Esophagus muscularis mucosa (tissue), 4 donors: ENCODE measurements at regions not wholly inside any gene's neighbourhood (a gene's known extent, or its start where the extent isn't known, plus 50 kb on each side); places are given as distances from the start of the nearest gene placed in this dataset.

Source experiments
- DNase-seq: peaks from one replicate; pipeline ENCODE4 v3.0.0-alpha.2; 2017; ENCODE audit errors: extremely low spot score
- H3K27ac ChIP-seq, 4 donors: fragments of 200-600 bp; sonication (generic); replicated peaks in 1 of 4; 1 replicate in 3 of 4; 2 replicates in 1 of 4; pipeline ENCODE4 v1.5.1; 2016 to 2019; ENCODE audit warnings: mild to moderate bottlenecking in 1 of 4
- H3K27me3 ChIP-seq, 4 donors: fragments of 200-600 bp; sonication (generic); one replicate each; pipeline versions ENCODE4 v1.5.1 to v1.6.0; 2016 to 2019
- H3K36me3 ChIP-seq, 4 donors: fragments of 200-600 bp; sonication (generic); one replicate each; pipeline ENCODE4 v1.5.1; 2016 to 2019
- H3K4me1 ChIP-seq, 4 donors: fragments of 200-600 bp; sonication (generic); one replicate each; pipeline ENCODE4 v1.5.1; 2016 to 2019
- H3K4me3 ChIP-seq, 4 donors: fragments of 200-600 bp; sonication (generic); 1 replicate in 2 of 4; 2 replicates in 2 of 4; pipeline ENCODE4 v1.5.1; 2016 to 2019; ENCODE audit warnings: mild to moderate bottlenecking in 4 of 4, moderate library complexity in 1 of 4
- H3K9me3 ChIP-seq, 4 donors: fragments of 200-600 bp; sonication (generic); 1 replicate in 3 of 4; 2 replicates in 1 of 4; pipeline ENCODE4 v1.5.1; 2016 to 2019
- EP300 ChIP-seq: sonication (generic); formaldehyde crosslinking; IDR thresholded peaks from one replicate; pipeline ENCODE4 v1.6.1; 2017; ENCODE audit warnings: antibody characterized with exemption
- POLR2A ChIP-seq: fragments of 450-650 bp; IDR thresholded peaks from one replicate; pipeline ENCODE4 v1.6.1; 2017; ENCODE audit warnings: antibody characterized with exemption, moderate library complexity, mild to moderate bottlenecking, low read depth
- POLR2AphosphoS5 ChIP-seq, 2 donors: sonication (generic); formaldehyde crosslinking; IDR thresholded peaks; one replicate each; pipeline ENCODE4 v1.6.1; 2017; ENCODE audit warnings: antibody characterized with exemption in 2 of 2
- WGBS: methylation state at CpG from one replicate; pipeline ENCODE4 v1.1.5; 2018; 5-methylcytosine and 5-hydroxymethylcytosine counted together
- intact Hi-C: fragments of 100-400 bp; cut with DNase I; formaldehyde crosslinking; loops from one replicate; pipeline ENCODE4 v1.15.1; 2023
- TF ChIP-seq, protein P1 (sequence below), 3 experiments: fragments of 200-600 bp in 2 of 3; fragments of 450-650 bp in 1 of 3; sonication (generic) in 2 of 3; IDR thresholded peaks; one replicate each; pipeline ENCODE4 v1.5.1; 2017 to 2019; ENCODE audit warnings: antibody characterized with exemption in 3 of 3, mild to moderate bottlenecking in 2 of 3, moderate library complexity in 1 of 3

DNA sequence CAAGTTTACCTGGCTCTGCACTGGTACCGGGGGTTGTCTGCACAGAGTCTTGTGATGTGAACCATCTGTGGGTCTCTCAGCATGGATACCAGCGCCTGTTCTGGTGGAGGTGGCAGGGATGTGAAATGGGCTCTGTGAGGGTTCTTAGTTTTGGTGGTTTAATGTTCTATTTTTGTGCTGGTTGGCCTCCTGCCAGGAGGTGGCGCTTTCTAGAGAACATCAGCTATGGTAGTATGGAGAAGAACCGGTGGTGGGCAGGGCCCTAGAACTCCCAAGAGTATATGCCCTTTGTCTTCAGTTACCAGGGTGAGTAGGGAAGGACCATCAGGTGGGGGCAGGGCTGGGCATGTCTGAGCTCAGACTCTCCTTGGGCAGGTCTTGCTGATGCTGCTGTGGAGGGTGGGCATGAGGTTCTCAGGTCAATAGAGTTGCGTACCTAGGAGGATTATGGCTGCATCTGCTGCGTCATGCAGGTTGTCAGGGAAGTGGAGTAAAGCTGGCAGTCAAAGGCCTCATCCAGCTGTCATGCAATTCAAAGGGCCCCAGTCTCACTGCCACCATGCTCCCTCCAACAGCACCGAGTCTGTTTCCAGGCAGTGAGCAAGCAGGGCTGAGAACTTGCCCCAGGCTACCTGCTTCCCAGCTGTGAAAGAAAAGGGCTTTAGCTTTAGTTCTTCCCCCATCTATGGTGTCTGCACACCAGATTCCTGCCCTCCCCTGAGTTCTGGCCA, 278.0 kb downstream of the METTL4 start:
- 87% methylated on average over 5 of the region's 7 CpGs for WGBS

DNA sequence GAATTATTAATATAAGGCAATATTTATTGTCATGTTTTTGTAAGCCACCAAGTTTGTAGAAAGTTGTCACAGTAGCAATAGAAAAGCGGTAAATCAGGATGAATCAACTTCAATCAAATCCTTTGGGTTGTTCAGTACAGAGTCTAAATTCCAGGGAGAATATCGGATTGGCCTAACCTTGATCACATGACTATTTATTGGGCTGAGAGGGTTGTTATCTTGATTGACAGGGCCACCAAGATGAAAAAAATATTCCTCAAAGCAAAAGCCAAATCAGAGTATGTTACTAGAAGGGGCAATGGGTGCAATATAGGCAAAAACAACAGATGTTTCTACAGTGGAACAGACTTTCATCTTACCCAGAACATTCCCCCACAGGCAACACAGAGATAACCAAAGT, 270.0 kb downstream of the METTL4 start:
- WGBS, result 89% methylated on average over 2 of the region's 2 CpGs
- intact Hi-C loops, result no loop called here
- TF ChIP-seq POLR2AphosphoS5 (IDR thresholded peaks at IDR 0.05), result no peak
- TF ChIP-seq, protein P1, sequence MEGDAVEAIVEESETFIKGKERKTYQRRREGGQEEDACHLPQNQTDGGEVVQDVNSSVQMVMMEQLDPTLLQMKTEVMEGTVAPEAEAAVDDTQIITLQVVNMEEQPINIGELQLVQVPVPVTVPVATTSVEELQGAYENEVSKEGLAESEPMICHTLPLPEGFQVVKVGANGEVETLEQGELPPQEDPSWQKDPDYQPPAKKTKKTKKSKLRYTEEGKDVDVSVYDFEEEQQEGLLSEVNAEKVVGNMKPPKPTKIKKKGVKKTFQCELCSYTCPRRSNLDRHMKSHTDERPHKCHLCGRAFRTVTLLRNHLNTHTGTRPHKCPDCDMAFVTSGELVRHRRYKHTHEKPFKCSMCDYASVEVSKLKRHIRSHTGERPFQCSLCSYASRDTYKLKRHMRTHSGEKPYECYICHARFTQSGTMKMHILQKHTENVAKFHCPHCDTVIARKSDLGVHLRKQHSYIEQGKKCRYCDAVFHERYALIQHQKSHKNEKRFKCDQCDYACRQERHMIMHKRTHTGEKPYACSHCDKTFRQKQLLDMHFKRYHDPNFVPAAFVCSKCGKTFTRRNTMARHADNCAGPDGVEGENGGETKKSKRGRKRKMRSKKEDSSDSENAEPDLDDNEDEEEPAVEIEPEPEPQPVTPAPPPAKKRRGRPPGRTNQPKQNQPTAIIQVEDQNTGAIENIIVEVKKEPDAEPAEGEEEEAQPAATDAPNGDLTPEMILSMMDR (IDR thresholded peaks at IDR 0.05), result no peak
- no peak for TF ChIP-seq POLR2A

More for the DNA sequence above, 278.0 kb downstream of the METTL4 start:
- Histone ChIP-seq H3K27ac (no peak overlapping the region), H3K4me3 (no peak overlapping the region), H3K36me3 (no peaks in the 10 kb centered on the region), H3K9me3 (no peaks in the 10 kb centered on the region), H3K27me3 (no peaks in the 10 kb centered on the region), H3K4me1 (no peaks in the 10 kb centered on the region)
- TF ChIP-seq POLR2AphosphoS5 (IDR thresholded peaks at IDR 0.05) (no peak), POLR2A (no peak), EP300 (no peak)
- TF ChIP-seq, protein P1 (IDR thresholded peaks at IDR 0.05), result no peak
- no peak for DNase-seq
- intact Hi-C loops, result no loop called here

DNA sequence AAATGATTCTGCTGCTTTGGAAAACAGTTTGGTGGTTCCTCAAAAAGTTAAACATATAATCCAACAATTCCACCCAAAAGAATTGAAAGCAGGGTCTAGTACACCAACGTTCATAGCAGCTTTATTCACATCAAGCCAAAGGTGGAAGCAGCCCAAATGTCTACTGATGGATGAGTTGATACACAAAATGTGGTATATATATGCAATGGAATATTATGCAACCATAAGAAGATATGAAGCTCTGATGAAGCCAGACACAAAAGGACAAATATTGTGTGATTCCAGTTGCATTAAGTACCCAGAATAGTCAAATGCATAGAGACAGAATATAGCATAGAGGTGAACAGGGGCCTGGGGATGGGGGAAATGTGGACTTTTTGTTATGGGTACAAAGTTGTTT, 269.3 kb downstream of the METTL4 start:
- Histone ChIP-seq H3K9me3 (no peaks in the 10 kb centered on the region), H3K4me1 (no peaks in the 10 kb centered on the region), H3K27me3 (no peaks in the 10 kb centered on the region), H3K27ac (no peak overlapping the region), H3K36me3 (no peaks in the 10 kb centered on the region), H3K4me3 (no peak overlapping the region)
- 39% methylated on average over 1 of the region's 1 CpG for WGBS
- intact Hi-C loops, result no loop called here
- TF ChIP-seq, protein P1 (IDR thresholded peaks at IDR 0.05), result no peak
- TF ChIP-seq POLR2A, result no peak
- TF ChIP-seq EP300, result no peak
- no peak for TF ChIP-seq POLR2AphosphoS5 (IDR thresholded peaks at IDR 0.05)
- DNase-seq, result no peak

More for the DNA sequence above, 270.0 kb downstream of the METTL4 start:
- Histone ChIP-seq H3K36me3 (no peaks in the 10 kb centered on the region), H3K4me1 (no peaks in the 10 kb centered on the region), H3K27ac (no peak overlapping the region), H3K9me3 (no peaks in the 10 kb centered on the region), H3K4me3 (no peak overlapping the region), H3K27me3 (no peaks in the 10 kb centered on the region)
- DNase-seq, result no peak

DNA sequence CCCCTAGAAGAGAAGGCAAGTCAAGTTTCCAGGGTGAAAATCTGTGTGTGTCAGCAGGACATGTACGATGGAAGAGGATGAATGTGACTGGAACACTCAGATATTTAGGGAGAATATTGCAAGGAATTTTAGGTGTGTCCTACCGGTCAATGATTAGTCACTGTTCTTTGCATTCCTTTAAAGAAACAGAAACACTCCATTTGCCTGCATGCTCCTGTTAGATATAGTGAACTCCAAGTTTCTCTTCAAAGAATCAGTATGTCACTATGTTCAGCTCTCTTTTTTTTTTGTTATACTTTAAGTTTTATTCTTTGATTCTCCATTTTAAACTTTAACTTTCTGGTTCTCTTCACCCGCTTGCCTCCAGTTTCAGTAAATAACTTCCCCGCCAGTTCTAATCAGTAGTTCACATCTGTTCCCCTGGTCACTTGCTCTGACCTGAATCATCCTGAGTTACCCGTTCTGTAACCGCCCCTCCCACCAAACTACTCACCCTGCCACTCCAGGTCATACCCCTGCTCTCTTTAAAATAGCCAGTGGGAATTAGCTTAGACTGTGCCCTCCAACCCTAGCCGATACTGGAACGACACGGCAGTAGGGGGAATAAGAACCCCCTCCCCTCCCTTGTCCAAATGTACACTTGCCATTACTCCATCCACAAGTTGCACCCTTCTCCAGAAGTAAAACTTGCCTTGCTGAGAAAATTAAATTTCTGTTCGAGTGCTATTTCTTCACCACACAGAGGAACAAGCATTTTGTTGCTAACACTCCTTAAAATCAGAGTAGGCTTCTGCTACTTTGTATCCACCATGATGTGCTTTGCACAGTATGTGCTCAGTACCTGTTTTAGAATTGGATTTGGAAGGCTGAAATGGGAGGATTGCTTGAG, 268.4 kb downstream of the METTL4 start:
- no peak overlapping the region for H3K4me3 ChIP-seq
- no peaks in the 10 kb centered on the region for H3K4me1 ChIP-seq
- no peak for DNase-seq
- TF ChIP-seq, protein P1 (IDR thresholded peaks at IDR 0.05), result no peak
- no peak for TF ChIP-seq EP300
- no peak for TF ChIP-seq POLR2A
- no peak for TF ChIP-seq POLR2AphosphoS5 (IDR thresholded peaks at IDR 0.05)
- H3K36me3 ChIP-seq, result no peaks in the 10 kb centered on the region
- H3K9me3 ChIP-seq, result no peaks in the 10 kb centered on the region
- WGBS, result 61% methylated on average over 10 of the region's 10 CpGs
- no peaks in the 10 kb centered on the region for H3K27me3 ChIP-seq
- intact Hi-C loops, result no loop called here
- no peak overlapping the region for H3K27ac ChIP-seq
